ENCODE measurements at regions not wholly inside any gene's neighbourhood (a gene's known extent, or its start where the extent isn't known, plus 50 kb on each side); places are given as distances from the start of the nearest gene placed in this dataset.

DNA sequence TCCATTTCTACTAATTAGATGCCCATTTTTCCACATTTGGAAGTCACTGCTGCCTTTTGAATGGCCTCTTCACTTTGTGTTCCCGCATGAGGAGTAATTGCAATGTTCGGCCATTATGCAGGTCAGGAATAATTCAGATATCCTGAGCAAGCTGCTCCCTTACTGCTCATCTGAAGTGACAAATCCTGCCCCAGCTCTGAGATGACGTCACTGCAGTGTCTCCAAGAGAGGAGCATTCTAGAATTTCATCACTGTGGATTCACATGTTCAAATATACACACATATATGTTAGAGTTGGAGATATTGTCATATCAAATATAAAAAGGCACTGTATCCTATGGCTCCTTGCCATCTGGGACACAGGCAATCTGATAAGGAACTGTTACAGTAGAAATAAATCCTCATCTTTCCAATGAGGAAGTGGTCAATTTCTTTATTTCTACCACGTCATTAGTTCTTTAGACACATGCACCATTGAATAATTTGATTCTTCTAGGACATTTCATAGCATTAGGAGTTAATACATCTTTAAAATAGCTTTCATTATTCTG, 706.9 kb upstream of the TENM3 start:
- no peak for ATAC-seq

GRCh38 chr4:181536811-181537434, 706.3 kb upstream of the TENM3 start:
- in situ Hi-C loops (cut with MboI; ENCODE audit: low sequenced_read_pairs in 4 of 4) = loop anchor here in 2 of 4 donors (25.0 kb wide), 2 partner anchors 250 to 400 kb away; no protein-coding TSS in a partner anchor
- Histone ChIP-seq H3K36me3 (no peaks in the 10 kb centered on the region), H3K27ac (no peak overlapping the region), H3K9me3 (no peaks in the 10 kb centered on the region), H3K27me3 (no peaks in the 10 kb centered on the region), H3K4me3 (no peak overlapping the region), H3K4me1 (no peaks in the 10 kb centered on the region)
- DNase-seq (no peak), ATAC-seq (no peak)
- intact Hi-C loops (cut with DNase I; ENCODE audit: low total_unique reads) = no loop called here
- no peak for TF ChIP-seq POLR2A (IDR thresholded peaks at IDR 0.05)
- TF ChIP-seq, protein P1, sequence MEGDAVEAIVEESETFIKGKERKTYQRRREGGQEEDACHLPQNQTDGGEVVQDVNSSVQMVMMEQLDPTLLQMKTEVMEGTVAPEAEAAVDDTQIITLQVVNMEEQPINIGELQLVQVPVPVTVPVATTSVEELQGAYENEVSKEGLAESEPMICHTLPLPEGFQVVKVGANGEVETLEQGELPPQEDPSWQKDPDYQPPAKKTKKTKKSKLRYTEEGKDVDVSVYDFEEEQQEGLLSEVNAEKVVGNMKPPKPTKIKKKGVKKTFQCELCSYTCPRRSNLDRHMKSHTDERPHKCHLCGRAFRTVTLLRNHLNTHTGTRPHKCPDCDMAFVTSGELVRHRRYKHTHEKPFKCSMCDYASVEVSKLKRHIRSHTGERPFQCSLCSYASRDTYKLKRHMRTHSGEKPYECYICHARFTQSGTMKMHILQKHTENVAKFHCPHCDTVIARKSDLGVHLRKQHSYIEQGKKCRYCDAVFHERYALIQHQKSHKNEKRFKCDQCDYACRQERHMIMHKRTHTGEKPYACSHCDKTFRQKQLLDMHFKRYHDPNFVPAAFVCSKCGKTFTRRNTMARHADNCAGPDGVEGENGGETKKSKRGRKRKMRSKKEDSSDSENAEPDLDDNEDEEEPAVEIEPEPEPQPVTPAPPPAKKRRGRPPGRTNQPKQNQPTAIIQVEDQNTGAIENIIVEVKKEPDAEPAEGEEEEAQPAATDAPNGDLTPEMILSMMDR (IDR thresholded peaks at IDR 0.05 in 4 of 5, conservative IDR thresholded peaks at IDR 0.05 in 1 of 5) = no peak

More for the DNA sequence above, 706.9 kb upstream of the TENM3 start:
- in situ Hi-C loops (cut with MboI; ENCODE audit: low sequenced_read_pairs in 4 of 4) = loop anchor here in 2 of 4 donors (25.0 kb wide), 2 partner anchors 249 to 399 kb away; no protein-coding TSS in a partner anchor
- no peaks in the 10 kb centered on the region for H3K36me3 ChIP-seq
- DNase-seq = no peak
- TF ChIP-seq, protein P1 (IDR thresholded peaks at IDR 0.05 in 4 of 5, conservative IDR thresholded peaks at IDR 0.05 in 1 of 5) = no peak
- TF ChIP-seq POLR2A (IDR thresholded peaks at IDR 0.05) = no peak
- no peak overlapping the region for H3K4me3 ChIP-seq
- no peak overlapping the region for H3K27ac ChIP-seq
- no peaks in the 10 kb centered on the region for H3K9me3 ChIP-seq
- no peaks in the 10 kb centered on the region for H3K4me1 ChIP-seq
- intact Hi-C loops (cut with DNase I; ENCODE audit: low total_unique reads) = no loop called here
- no peaks in the 10 kb centered on the region for H3K27me3 ChIP-seq

DNA sequence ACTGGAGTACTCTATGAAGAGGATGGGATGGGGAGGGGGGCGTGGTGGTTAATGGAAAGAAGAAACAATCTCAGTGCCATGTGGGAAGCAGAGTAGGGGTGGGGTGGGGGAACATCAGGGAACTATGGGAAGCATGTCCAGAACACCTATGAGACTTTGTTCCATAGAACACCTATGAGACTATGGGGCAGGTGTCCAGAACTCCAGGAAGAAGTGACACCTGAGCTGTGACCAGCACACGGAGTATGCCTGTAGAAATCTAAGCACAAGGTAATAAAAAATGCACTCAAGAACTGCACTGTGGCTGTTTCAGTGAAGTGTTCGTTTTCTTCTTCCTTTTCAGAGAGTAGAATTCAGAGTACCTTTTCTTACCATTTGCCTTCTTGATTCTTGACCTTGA, 704.8 kb upstream of the TENM3 start:
- DNase-seq (no peak), ATAC-seq (no peak)
- Histone ChIP-seq H3K4me3 (no peak overlapping the region), H3K36me3 (no peaks in the 10 kb centered on the region), H3K27ac (no peak overlapping the region), H3K9me3 (no peaks in the 10 kb centered on the region), H3K27me3 (no peaks in the 10 kb centered on the region), H3K4me1 (no peaks in the 10 kb centered on the region)
- TF ChIP-seq POLR2A (IDR thresholded peaks at IDR 0.05) = no peak
- TF ChIP-seq, protein P1 (IDR thresholded peaks at IDR 0.05 in 4 of 5, conservative IDR thresholded peaks at IDR 0.05 in 1 of 5) = no peak
- in situ Hi-C loops (cut with MboI; ENCODE audit: low sequenced_read_pairs in 4 of 4) (loop anchor here in 2 of 4 donors (25.0 kb wide), 2 partner anchors 251 to 401 kb away; no protein-coding TSS in a partner anchor), intact Hi-C loops (cut with DNase I; ENCODE audit: low total_unique reads) (no loop called here)

- in situ Hi-C loops (cut with MboI; ENCODE audit: low sequenced_read_pairs in 4 of 4) (loop anchor here in 2 of 4 donors (25.0 kb wide), 2 partner anchors 254 to 404 kb away; no protein-coding TSS in a partner anchor), intact Hi-C loops (cut with DNase I; ENCODE audit: low total_unique reads) (no loop called here)
- Histone ChIP-seq H3K36me3 (no peaks in the 10 kb centered on the region), H3K27ac (no peak overlapping the region), H3K27me3 (no peaks in the 10 kb centered on the region), H3K9me3 (no peaks in the 10 kb centered on the region), H3K4me1 (no peaks in the 10 kb centered on the region), H3K4me3 (no peak overlapping the region)
- DNase-seq (no peak), ATAC-seq (no peak)
- TF ChIP-seq POLR2A (IDR thresholded peaks at IDR 0.05) = no peak
- TF ChIP-seq, protein P1 (IDR thresholded peaks at IDR 0.05 in 4 of 5, conservative IDR thresholded peaks at IDR 0.05 in 1 of 5) = no peak
Measured at GRCh38 chr4:181541396-181541795, 701.8 kb upstream of the TENM3 start.

Data from gastrocnemius medialis (tissue), 4 donors.